IMR-90 (cell line): ENCODE measurements at regions not wholly inside any gene's neighbourhood (a gene's known extent, or its start where the extent isn't known, plus 50 kb on each side); places are given as distances from the start of the nearest gene placed in this dataset.
A peak's percentile ranks its signal among the peaks of the same experiment; 100 is the strongest.

ENCODE experiments used
- ATAC-seq: fragments of 200-7000 bp; cut with Tn5 transposase; 2 replicates; pipeline ENCODE4 v1.9.1; 2020; ENCODE audit warnings: low read depth, mild to moderate bottlenecking, moderate library complexity
- BruUV-seq: library from RNA; stranded (reverse); fragments of 400-500 nt; replicated peaks from 2 replicates; lab custom pipeline; 2021; lab: Mats Ljungman, UMichigan
- CTCF ChIA-PET: fragments of 300-600 bp; formaldehyde crosslinking; extraction: SDS; loops from one replicate; lab custom pipeline; 2021; ENCODE audit warnings: antibody characterized with exemption; lab: Yijun Ruan, JAX
- POLR2A ChIA-PET: fragments of 300-600 bp; sonication (Branson Sonifier 250); formaldehyde crosslinking; loops from one replicate; lab custom pipeline; 2022; ENCODE audit warnings: antibody characterized with exemption; ENCODE audit not compliant: unreplicated experiment; lab: Charles Lee
- DNase-seq: peaks from one replicate; pipeline ENCODE4 v3.0.0; 2013
- H2AFZ ChIP-seq: replicated peaks from 2 replicates; pipeline ENCODE3; 2013; ENCODE audit warnings: low read length, mild to moderate bottlenecking; ENCODE audit not compliant: poor library complexity
- H2AK5ac ChIP-seq: 2 replicates; pipeline ENCODE4 v1.6.1; 2013; ENCODE audit warnings: low read depth, low read length, inconsistent platforms
- H2AK9ac ChIP-seq: replicated peaks from 2 replicates; pipeline ENCODE3; 2013; ENCODE audit warnings: mild to moderate bottlenecking, low read depth, low read length, moderate library complexity; ENCODE audit not compliant: poor library complexity
- H2BK120ac ChIP-seq: 2 replicates; pipeline ENCODE4 v1.6.1; 2013; ENCODE audit warnings: low read depth, low read length, inconsistent platforms
- H2BK15ac ChIP-seq: 3 replicates; pipeline ENCODE4 v1.6.1; 2013; ENCODE audit warnings: low read depth, low read length, inconsistent platforms
- H2BK20ac ChIP-seq: 2 replicates; pipeline ENCODE4 v1.6.1; 2013; ENCODE audit warnings: low read depth, mild to moderate bottlenecking, inconsistent platforms, low read length, moderate library complexity
- H2BK5ac ChIP-seq: 2 replicates; pipeline ENCODE4 v1.6.1; 2013; ENCODE audit warnings: mild to moderate bottlenecking, low read depth, low read length, inconsistent platforms; ENCODE audit not compliant: poor library complexity, severe bottlenecking
- H3K14ac ChIP-seq: replicated peaks from 2 replicates; pipeline ENCODE4 v1.6.1; 2013; ENCODE audit warnings: low read depth, low read length, inconsistent platforms
- H3K18ac ChIP-seq: 2 replicates; pipeline ENCODE4 v1.6.1; 2013; ENCODE audit warnings: low read depth, low read length, control low read depth
- H3K23ac ChIP-seq: 2 replicates; pipeline ENCODE4 v1.6.1; 2013; ENCODE audit warnings: low read depth, low read length, inconsistent platforms
- H3K27ac ChIP-seq: 2 replicates; pipeline ENCODE4 v1.5.1; 2013; ENCODE audit warnings: mild to moderate bottlenecking, control low read depth, low read length; ENCODE audit not compliant: insufficient read depth
- H3K27me3 ChIP-seq: 2 replicates; pipeline ENCODE4 v1.6.1; 2013; ENCODE audit warnings: low read length; ENCODE audit not compliant: control insufficient read depth, insufficient read depth
- H3K36me3 ChIP-seq: 2 replicates; pipeline ENCODE4 v1.6.1; 2013; ENCODE audit warnings: low read length, mixed read lengths; ENCODE audit not compliant: control insufficient read depth, insufficient read depth
- H3K4ac ChIP-seq: 2 replicates; pipeline ENCODE4 v1.6.1; 2013; ENCODE audit warnings: low read depth, low read length, inconsistent platforms
- H3K4me1 ChIP-seq: 2 replicates; pipeline ENCODE4 v1.6.1; 2013; ENCODE audit warnings: low read length, mixed read lengths; ENCODE audit not compliant: control insufficient read depth, insufficient read depth
- H3K4me2 ChIP-seq: 2 replicates; pipeline ENCODE4 v1.6.1; 2013; ENCODE audit warnings: low read depth, mild to moderate bottlenecking, control low read depth, low read length, moderate library complexity
- H3K4me3 ChIP-seq: 2 replicates; pipeline ENCODE4 v1.5.1; 2013; ENCODE audit warnings: low read depth, mild to moderate bottlenecking, control low read depth, low read length, moderate library complexity; ENCODE audit not compliant: insufficient read depth
- H3K56ac ChIP-seq: 2 replicates; pipeline ENCODE4 v1.6.1; 2013; ENCODE audit warnings: low read length, inconsistent platforms; ENCODE audit not compliant: insufficient read depth; ENCODE audit errors: extremely low read depth
- H3K79me1 ChIP-seq, 2 experiments: 2 replicates each; pipeline ENCODE4 v1.6.1; 2013; ENCODE audit warnings: low read length in 2 of 2, inconsistent platforms in 1 of 2, low read depth in 1 of 2
- H3K9ac ChIP-seq: 2 replicates; pipeline ENCODE4 v1.6.1; 2013; ENCODE audit warnings: low read depth, low read length, control low read depth
- H3K9me1 ChIP-seq: 2 replicates; pipeline ENCODE4 v1.6.1; 2013; ENCODE audit warnings: low read length, inconsistent platforms; ENCODE audit not compliant: insufficient read depth
- H3K9me3 ChIP-seq: 2 replicates; pipeline ENCODE4 v1.6.1; 2013; ENCODE audit warnings: low read length; ENCODE audit not compliant: control insufficient read depth, insufficient read depth
- H4K20me1 ChIP-seq: 2 replicates; pipeline ENCODE4 v1.6.1; 2013; ENCODE audit warnings: low read length, inconsistent platforms; ENCODE audit not compliant: insufficient read depth
- H4K5ac ChIP-seq: 2 replicates; pipeline ENCODE4 v1.6.1; 2013; ENCODE audit warnings: mild to moderate bottlenecking, low read depth, low read length, control low read depth
- H4K8ac ChIP-seq, 2 experiments: 2 replicates each; pipeline ENCODE4 v1.6.1; 2013; ENCODE audit warnings: low read depth in 2 of 2, low read length in 2 of 2, control low read depth in 1 of 2, inconsistent platforms in 1 of 2
- H4K91ac ChIP-seq: 2 replicates; pipeline ENCODE4 v1.6.1; 2013; ENCODE audit warnings: low read depth, low read length, inconsistent platforms; ENCODE audit not compliant: insufficient read depth
- BHLHE40 ChIP-seq: fragments of 150-350 bp; IDR thresholded peaks from 2 replicates; pipeline ENCODE4 v1.6.1; 2016; ENCODE audit warnings: mild to moderate bottlenecking, low read depth, low read length
- CEBPB ChIP-seq: IDR thresholded peaks from 2 replicates; pipeline ENCODE4 v1.6.1; 2012; ENCODE audit warnings: low read depth, low read length, improper control_type of control experiment
- RCOR1 ChIP-seq: IDR thresholded peaks from 2 replicates; pipeline ENCODE4 v1.6.1; 2012; ENCODE audit warnings: mild to moderate bottlenecking, low read length, improper control_type of control experiment; ENCODE audit not compliant: insufficient replicate concordance
- WGBS, 2 experiments: methylation state at CpG; one replicate each; pipeline versions ENCODE4 v1.1.5 to v1.1.7; 2013; ENCODE audit warnings: missing lambda C conversion rate in 2 of 2; ENCODE audit not compliant: insufficient read length in 1 of 2; ENCODE audit errors: extremely low coverage in 2 of 2; 5-methylcytosine and 5-hydroxymethylcytosine counted together
- dilution Hi-C: fragments of 300-500 bp; cut with HindIII; formaldehyde crosslinking; loops from one replicate; pipeline ENCODE4 v1.14.3; 2018; ENCODE audit warnings: low sequenced_read_pairs; ENCODE audit not compliant: unreplicated experiment
- in situ Hi-C: fragments of 300-500 bp; cut with MboI; formaldehyde crosslinking; loops from 3 replicates; pipeline ENCODE4 v1.14.3; 2019; ENCODE audit warnings: low sequenced_read_pairs, inconsistent platforms, mixed read lengths
- intact Hi-C: fragments of 100-400 bp; cut with micrococcal nuclease; formaldehyde crosslinking; loops from 2 replicates; pipeline ENCODE4 v1.10.0; 2022

- H3K27me3 ChIP-seq: no peaks in the 10 kb centered on the region
- H3K36me3 ChIP-seq: no peaks in the 10 kb centered on the region
- no peak overlapping the region for H3K23ac ChIP-seq
- POLR2A ChIA-PET: no interaction called here
- no peaks in the 10 kb centered on the region for H4K20me1 ChIP-seq
- CTCF ChIA-PET: no interaction called here
- peaks cover 5% of the 10 kb centered on the region for H3K9me3 ChIP-seq
- H3K56ac ChIP-seq: no peak overlapping the region
- H2BK120ac ChIP-seq: no peak overlapping the region
- DNase-seq (peak; percentile 28), ATAC-seq (no peak)
- no peak overlapping the region for H4K5ac ChIP-seq
- H4K8ac ChIP-seq: no peak overlapping the region
- H2BK15ac ChIP-seq: no peak overlapping the region
- H3K9me1 ChIP-seq: no peaks in the 10 kb centered on the region
- H3K27ac ChIP-seq: no peak overlapping the region
- dilution Hi-C loops (no loop called here), in situ Hi-C loops (no loop called here), intact Hi-C loops (no loop called here)
- H3K4ac ChIP-seq: no peak overlapping the region
- H4K91ac ChIP-seq: no peak overlapping the region
- H2BK20ac ChIP-seq: no peak overlapping the region
- TF ChIP-seq RCOR1 (no peak), CEBPB (peak; percentile 47; the same call in 1 of the 2 replicates), BHLHE40 (peak; percentile 25; the same call in 1 of the 2 replicates)
- H3K4me2 ChIP-seq: no peak overlapping the region
- no peak overlapping the region for H2AK9ac ChIP-seq
- no CpG with 5 or more reads among the region's 3 CpGs for WGBS, 2 experiments
- BruUV-seq: no TSS peak
- no peak overlapping the region for H2AFZ ChIP-seq
- H2BK5ac ChIP-seq: no peak overlapping the region
- H3K18ac ChIP-seq: no peak overlapping the region
- H2AK5ac ChIP-seq: no peak overlapping the region
- H3K4me1 ChIP-seq: no peaks in the 10 kb centered on the region
- H3K9ac ChIP-seq: no peak overlapping the region
- H3K79me1 ChIP-seq: no peaks in the 10 kb centered on the region
- no peak overlapping the region for H3K4me3 ChIP-seq
- no peak overlapping the region for H3K14ac ChIP-seq
These were observed 127.4 kb upstream of the DEPDC1 start for GRCh38 chr1:68624233-68624632.
